ENCODE measurements at regions not wholly inside any gene's neighbourhood (a gene's known extent, or its start where the extent isn't known, plus 50 kb on each side); places are given as distances from the start of the nearest gene placed in this dataset.
A peak's percentile ranks its signal among the peaks of the same experiment; 100 is the strongest.

GRCh38 chr22:46086577-46087335, 63.6 kb upstream of the PPARA start:
- H3K4me2 ChIP-seq (ENCODE audit: low read length), result peak overlapping the region; percentile 99
- H3K9me3 ChIP-seq (replicated peaks; ENCODE audit: low read length), result no peaks in the 10 kb centered on the region
- peak overlapping the region; percentile 99 for H3K9ac ChIP-seq (ENCODE audit: low read depth, low read length)
- peak overlapping the region; percentile 98 for H3K4me3 ChIP-seq (ENCODE audit: low read length)
- H3K36me3 ChIP-seq (ENCODE audit: insufficient read depth, low read length), result peaks cover 98% of the 10 kb centered on the region
- no peaks in the 10 kb centered on the region for H3K27me3 ChIP-seq (ENCODE audit: control insufficient read depth, insufficient read depth, low read length)
- peaks cover 75% of the 10 kb centered on the region for H3K4me1 ChIP-seq (ENCODE audit: control insufficient read depth, insufficient read depth, low read length)

DNA sequence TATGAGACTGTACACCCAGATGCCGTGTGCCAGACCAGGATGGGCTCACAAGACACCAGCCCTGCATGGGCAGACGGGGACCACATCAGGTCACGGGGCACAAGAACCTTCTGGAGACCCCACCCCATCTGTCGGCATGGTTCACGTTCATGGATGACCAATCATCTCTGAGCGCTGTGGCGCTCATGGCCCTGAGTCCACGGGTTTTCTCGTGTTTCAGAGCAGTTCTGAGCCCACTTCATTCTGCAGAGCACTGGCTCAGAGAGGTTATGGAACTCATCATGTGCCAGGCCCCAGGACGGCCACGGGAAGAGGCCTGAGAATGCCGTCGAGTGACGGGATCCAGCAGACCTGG, 63.0 kb upstream of the PPARA start:
- peaks cover 80% of the 10 kb centered on the region for H3K4me1 ChIP-seq (ENCODE audit: control insufficient read depth, insufficient read depth, low read length)

GRCh38 chr22:46087816-46088277, 62.5 kb upstream of the PPARA start:
- H3K27me3 ChIP-seq (ENCODE audit: control insufficient read depth, insufficient read depth, low read length), result no peaks in the 10 kb centered on the region
- H3K36me3 ChIP-seq (ENCODE audit: insufficient read depth, low read length), result peaks cover 98% of the 10 kb centered on the region
- H3K4me3 ChIP-seq (ENCODE audit: low read length), result peak overlapping the region; percentile 98
- peak overlapping the region; percentile 99 for H3K4me2 ChIP-seq (ENCODE audit: low read length)
- H3K4me1 ChIP-seq (ENCODE audit: control insufficient read depth, insufficient read depth, low read length), result peaks cover 86% of the 10 kb centered on the region
- H3K9ac ChIP-seq (ENCODE audit: low read depth, low read length), result peak overlapping the region; percentile 99
- H3K9me3 ChIP-seq (replicated peaks; ENCODE audit: low read length), result no peaks in the 10 kb centered on the region

More for the DNA sequence above, 63.0 kb upstream of the PPARA start:
- H3K36me3 ChIP-seq (ENCODE audit: insufficient read depth, low read length), result peaks cover 98% of the 10 kb centered on the region
- H3K9ac ChIP-seq (ENCODE audit: low read depth, low read length), result peak overlapping the region; percentile 99
- no peaks in the 10 kb centered on the region for H3K9me3 ChIP-seq (replicated peaks; ENCODE audit: low read length)
- peak overlapping the region; percentile 99 for H3K4me2 ChIP-seq (ENCODE audit: low read length)
- no peaks in the 10 kb centered on the region for H3K27me3 ChIP-seq (ENCODE audit: control insufficient read depth, insufficient read depth, low read length)
- peak overlapping the region; percentile 98 for H3K4me3 ChIP-seq (ENCODE audit: low read length)

DNA sequence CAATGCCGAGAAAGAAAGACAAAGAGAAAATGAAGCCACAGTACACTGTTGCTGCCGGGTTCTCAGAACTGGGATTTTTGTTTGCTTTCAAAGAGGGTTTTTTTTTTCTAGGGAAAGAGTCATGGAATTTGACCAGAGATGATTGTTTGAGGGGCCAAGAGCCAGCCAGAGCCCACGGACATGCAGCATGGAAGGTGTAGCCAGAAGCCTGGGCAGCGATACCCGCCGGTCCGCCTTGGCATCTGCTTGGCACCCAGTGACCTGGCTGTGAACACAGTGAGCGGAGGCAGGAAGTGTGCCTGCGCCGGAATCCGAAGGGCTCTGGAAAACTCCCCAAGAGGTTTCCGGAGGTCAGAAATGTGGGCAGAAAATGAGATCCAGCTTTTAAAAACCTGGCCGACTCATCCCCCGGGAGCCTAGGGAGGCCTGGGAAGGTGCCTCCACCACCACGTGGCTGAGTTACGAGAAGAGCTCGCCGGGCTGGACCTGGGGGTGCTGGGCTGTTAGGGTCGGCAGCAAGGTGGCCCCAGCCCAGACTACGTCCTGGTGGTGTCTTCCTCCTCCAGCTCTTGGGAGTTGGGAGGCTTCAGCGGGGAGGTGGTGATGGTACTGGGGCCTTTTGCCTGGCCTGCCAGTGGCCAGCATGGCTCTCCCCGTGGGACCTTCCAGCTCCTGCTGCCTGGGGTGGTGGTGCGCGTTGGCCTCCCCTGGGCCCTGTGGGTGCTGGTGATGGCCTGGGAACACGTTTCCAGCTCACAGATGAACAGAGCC, 61.6 kb upstream of the PPARA start:
- H3K36me3 ChIP-seq (ENCODE audit: insufficient read depth, low read length), result peaks cover 98% of the 10 kb centered on the region

GRCh38 chr22:46089426-46090035, 60.8 kb upstream of the PPARA start:
- no peaks in the 10 kb centered on the region for H3K9me3 ChIP-seq (replicated peaks; ENCODE audit: low read length)
- H3K4me3 ChIP-seq (ENCODE audit: low read length), result peak overlapping the region; percentile 98
- peak overlapping the region; percentile 99 for H3K4me2 ChIP-seq (ENCODE audit: low read length)
- H3K4me1 ChIP-seq (ENCODE audit: control insufficient read depth, insufficient read depth, low read length), result peaks cover 98% of the 10 kb centered on the region
- no peaks in the 10 kb centered on the region for H3K27me3 ChIP-seq (ENCODE audit: control insufficient read depth, insufficient read depth, low read length)
- peak overlapping the region; percentile 99 for H3K9ac ChIP-seq (ENCODE audit: low read depth, low read length)
- H3K36me3 ChIP-seq (ENCODE audit: insufficient read depth, low read length), result peaks cover 98% of the 10 kb centered on the region

More for the DNA sequence above, 61.6 kb upstream of the PPARA start:
- peak overlapping the region; percentile 99 for H3K9ac ChIP-seq (ENCODE audit: low read depth, low read length)
- peaks cover 94% of the 10 kb centered on the region for H3K4me1 ChIP-seq (ENCODE audit: control insufficient read depth, insufficient read depth, low read length)
- peak overlapping the region; percentile 98 for H3K4me3 ChIP-seq (ENCODE audit: low read length)
- H3K27me3 ChIP-seq (ENCODE audit: control insufficient read depth, insufficient read depth, low read length), result no peaks in the 10 kb centered on the region
- no peaks in the 10 kb centered on the region for H3K9me3 ChIP-seq (replicated peaks; ENCODE audit: low read length)
- peak overlapping the region; percentile 99 for H3K4me2 ChIP-seq (ENCODE audit: low read length)

DNA sequence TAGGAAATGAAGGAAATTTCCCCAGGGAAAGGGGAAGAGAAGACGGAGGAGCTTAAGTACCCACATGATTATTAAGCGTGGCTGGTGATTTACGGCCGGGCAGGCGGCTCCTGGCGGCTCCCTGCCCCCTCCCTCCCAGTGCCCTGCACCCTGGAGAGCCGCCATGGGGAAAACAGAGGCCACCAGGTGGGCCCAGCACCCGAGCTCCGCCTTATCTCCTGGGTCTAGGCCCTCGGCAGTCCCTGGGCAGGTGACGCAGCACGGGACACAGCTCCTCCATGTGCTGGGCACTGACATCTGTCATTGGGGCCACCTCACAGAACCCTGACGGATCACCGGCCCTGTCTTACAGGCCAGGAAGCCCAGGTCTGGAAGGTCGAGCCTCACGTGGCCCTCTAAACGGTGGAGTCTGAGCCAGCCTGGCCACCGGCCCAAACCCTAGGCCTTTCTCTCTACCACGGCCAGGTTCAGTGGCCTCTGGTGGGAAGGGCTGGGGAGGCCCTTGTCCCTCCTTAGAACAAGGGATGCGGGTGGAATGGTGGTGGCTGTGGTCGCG, 60.2 kb upstream of the PPARA start:
- H3K4me3 ChIP-seq (ENCODE audit: low read length), result peak overlapping the region; percentile 98
- H3K9ac ChIP-seq (ENCODE audit: low read depth, low read length), result peak overlapping the region; percentile 99
- H3K4me1 ChIP-seq (ENCODE audit: control insufficient read depth, insufficient read depth, low read length), result peaks cover 98% of the 10 kb centered on the region
- no peaks in the 10 kb centered on the region for H3K9me3 ChIP-seq (replicated peaks; ENCODE audit: low read length)
- H3K4me2 ChIP-seq (ENCODE audit: low read length), result peak overlapping the region; percentile 99
- H3K27me3 ChIP-seq (ENCODE audit: control insufficient read depth, insufficient read depth, low read length), result no peaks in the 10 kb centered on the region
- H3K36me3 ChIP-seq (ENCODE audit: insufficient read depth, low read length), result peaks cover 97% of the 10 kb centered on the region

- peaks cover 91% of the 10 kb centered on the region for H3K36me3 ChIP-seq (ENCODE audit: insufficient read depth, low read length)
Measured at GRCh38 chr22:46090631-46091201, 59.6 kb upstream of the PPARA start.

GRCh38 chr22:46091277-46091977, 58.9 kb upstream of the PPARA start:
- Histone ChIP-seq H3K4me1 (ENCODE audit: control insufficient read depth, insufficient read depth, low read length) (peaks cover 92% of the 10 kb centered on the region), H3K9me3 (replicated peaks; ENCODE audit: low read length) (no peaks in the 10 kb centered on the region), H3K4me3 (ENCODE audit: low read length) (peak overlapping the region; percentile 98), H3K27me3 (ENCODE audit: control insufficient read depth, insufficient read depth, low read length) (no peaks in the 10 kb centered on the region), H3K36me3 (ENCODE audit: insufficient read depth, low read length) (peaks cover 89% of the 10 kb centered on the region), H3K4me2 (ENCODE audit: low read length) (peak overlapping the region; percentile 99), H3K9ac (ENCODE audit: low read depth, low read length) (peak overlapping the region; percentile 99)

More at GRCh38 chr22:46090631-46091201, 59.6 kb upstream of the PPARA start:
- Histone ChIP-seq H3K27me3 (ENCODE audit: control insufficient read depth, insufficient read depth, low read length) (no peaks in the 10 kb centered on the region), H3K4me2 (ENCODE audit: low read length) (peak overlapping the region; percentile 99), H3K9ac (ENCODE audit: low read depth, low read length) (peak overlapping the region; percentile 99), H3K4me3 (ENCODE audit: low read length) (peak overlapping the region; percentile 98), H3K9me3 (replicated peaks; ENCODE audit: low read length) (no peaks in the 10 kb centered on the region), H3K4me1 (ENCODE audit: control insufficient read depth, insufficient read depth, low read length) (peaks cover 92% of the 10 kb centered on the region)

DNA sequence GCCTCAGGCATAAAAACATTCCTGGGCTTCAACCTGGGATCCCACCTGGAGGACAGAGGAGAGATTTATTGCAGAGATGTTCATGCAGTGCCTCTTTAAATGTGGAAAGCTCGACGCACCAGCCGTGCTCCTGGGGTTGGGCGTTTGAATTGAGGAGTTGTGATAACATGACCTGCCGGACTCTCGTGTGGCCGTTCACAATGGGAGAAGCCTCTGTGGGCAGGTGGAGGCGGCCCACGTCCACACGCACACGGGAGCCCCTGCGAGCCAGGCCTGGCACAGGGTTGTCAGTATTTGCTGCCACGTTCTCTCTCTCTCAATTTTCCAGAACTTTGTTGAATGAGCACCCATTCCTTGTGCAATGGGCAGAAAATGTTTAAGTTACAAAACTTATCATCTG, 58.3 kb upstream of the PPARA start:
- Histone ChIP-seq H3K4me2 (ENCODE audit: low read length) (peak overlapping the region; percentile 99), H3K4me3 (ENCODE audit: low read length) (peak overlapping the region; percentile 98), H3K27me3 (ENCODE audit: control insufficient read depth, insufficient read depth, low read length) (no peaks in the 10 kb centered on the region), H3K9me3 (replicated peaks; ENCODE audit: low read length) (no peaks in the 10 kb centered on the region), H3K36me3 (ENCODE audit: insufficient read depth, low read length) (peaks cover 88% of the 10 kb centered on the region), H3K9ac (ENCODE audit: low read depth, low read length) (peak overlapping the region; percentile 99), H3K4me1 (ENCODE audit: control insufficient read depth, insufficient read depth, low read length) (peaks cover 92% of the 10 kb centered on the region)

DNA sequence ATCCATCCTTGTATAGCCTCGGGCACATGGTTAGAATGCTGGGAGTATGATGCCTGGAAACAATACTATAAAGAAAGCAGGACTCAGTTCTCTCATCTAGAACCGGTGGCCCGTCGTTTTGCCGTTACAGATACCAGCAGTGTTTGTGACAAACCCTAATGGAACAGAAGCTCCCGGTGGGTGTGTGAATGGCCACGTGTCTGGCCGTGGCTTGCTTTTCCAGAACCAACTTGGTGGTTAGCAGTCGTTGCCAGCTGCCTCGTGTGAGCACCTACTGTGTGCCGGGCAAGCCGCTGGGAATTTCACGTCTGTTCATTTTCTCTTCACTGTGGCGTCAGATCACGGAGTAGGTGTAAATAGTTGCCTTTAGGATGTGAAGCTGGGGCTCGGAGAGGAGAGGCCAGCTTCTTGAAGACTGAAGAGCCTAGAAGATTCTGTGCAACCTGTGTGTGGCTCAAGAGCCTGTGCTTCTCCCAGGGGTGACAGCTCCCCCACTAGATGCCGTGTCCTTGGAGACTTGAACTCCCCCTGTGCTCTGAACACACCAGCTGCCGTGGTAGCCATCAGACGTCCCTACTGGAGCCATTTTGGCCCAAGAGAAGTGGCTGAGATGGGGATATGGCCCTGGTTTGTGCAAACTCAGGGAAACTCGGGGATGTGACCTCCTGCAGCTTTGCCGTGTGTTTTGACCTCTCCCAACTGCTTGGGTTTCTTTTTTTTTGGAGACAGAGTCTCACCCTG, 57.5 kb upstream of the PPARA start:
- Histone ChIP-seq H3K27me3 (ENCODE audit: control insufficient read depth, insufficient read depth, low read length) (no peaks in the 10 kb centered on the region), H3K4me1 (ENCODE audit: control insufficient read depth, insufficient read depth, low read length) (peaks cover 92% of the 10 kb centered on the region), H3K9me3 (replicated peaks; ENCODE audit: low read length) (no peaks in the 10 kb centered on the region), H3K9ac (ENCODE audit: low read depth, low read length) (peak overlapping the region; percentile 99), H3K4me3 (ENCODE audit: low read length) (peak overlapping the region; percentile 98), H3K36me3 (ENCODE audit: insufficient read depth, low read length) (peaks cover 88% of the 10 kb centered on the region), H3K4me2 (ENCODE audit: low read length) (peak overlapping the region; percentile 99)

All from skeletal muscle satellite cell (primary cell).